GM19395 (cell line): ENCODE measurements at regions not wholly inside any gene's neighbourhood (a gene's known extent, or its start where the extent isn't known, plus 50 kb on each side); places are given as distances from the start of the nearest gene placed in this dataset.
"Not testable (repeated sequence)": the region's sequence is repeated elsewhere in the genome, so short reads cannot be mapped to it uniquely, and the experiment has no call there.

Source experiments
- ATAC-seq: cut with Tn5 transposase; IDR thresholded peaks from one replicate; pipeline ENCODE4 v1.9.1; 2021; ENCODE audit warnings: mild to moderate bottlenecking, moderate library complexity; ENCODE audit not compliant: unreplicated experiment

GRCh38 chr7:14973712-14974428 is 71.3 kb upstream of the DGKB start:
- no peak for ATAC-seq

- not testable (repeated sequence) for ATAC-seq
These were observed 69.1 kb upstream of the DGKB start for GRCh38 chr7:14971678-14972077.

GRCh38 chr7:14967376-14967775 is 64.8 kb upstream of the DGKB start:
- ATAC-seq, result not testable (repeated sequence)

GRCh38 chr7:14962778-14963177 is 60.2 kb upstream of the DGKB start:
- no peak for ATAC-seq

GRCh38 chr7:14960721-14961120 is 58.2 kb upstream of the DGKB start:
- no peak for ATAC-seq

- no peak for ATAC-seq
These were observed 56.8 kb upstream of the DGKB start for GRCh38 chr7:14959339-14959738.

- no peak for ATAC-seq
These were observed 51.5 kb upstream of the DGKB start for GRCh38 chr7:14954035-14954434.
